GM21528 (cell line): ENCODE measurements at regions not wholly inside any gene's neighbourhood (a gene's known extent, or its start where the extent isn't known, plus 50 kb on each side); places are given as distances from the start of the nearest gene placed in this dataset.
"Not testable (repeated sequence)": the region's sequence is repeated elsewhere in the genome, so short reads cannot be mapped to it uniquely, and the experiment has no call there.

ENCODE experiments used
- ATAC-seq: cut with Tn5 transposase; IDR thresholded peaks from one replicate; pipeline ENCODE4 v1.9.1; 2021; ENCODE audit warnings: mild to moderate bottlenecking, moderate library complexity; ENCODE audit not compliant: unreplicated experiment, low FRiP score

- not testable (repeated sequence) for ATAC-seq
Observed at GRCh38 chr2:111315188-111315917, 194.6 kb downstream of the BCL2L11 start.

GRCh38 chr2:111316221-111316741, 195.6 kb downstream of the BCL2L11 start:
- not testable (repeated sequence) for ATAC-seq

- not testable (repeated sequence) for ATAC-seq
Observed at GRCh38 chr2:111316881-111317549, 196.3 kb downstream of the BCL2L11 start.

GRCh38 chr2:111319552-111319951, 198.8 kb downstream of the BCL2L11 start:
- ATAC-seq, result not testable (repeated sequence)

GRCh38 chr2:111320264-111320663, 199.6 kb downstream of the BCL2L11 start:
- not testable (repeated sequence) for ATAC-seq

- not testable (repeated sequence) for ATAC-seq
Observed at GRCh38 chr2:111320965-111321364, 200.3 kb downstream of the BCL2L11 start.

- ATAC-seq, result not testable (repeated sequence)
Observed at GRCh38 chr2:111323384-111323783, 202.7 kb downstream of the BCL2L11 start.

- not testable (repeated sequence) for ATAC-seq
Observed at GRCh38 chr2:111327726-111328125, 207.0 kb downstream of the BCL2L11 start.

GRCh38 chr2:111329309-111329708, 208.6 kb downstream of the BCL2L11 start:
- ATAC-seq, result not testable (repeated sequence)

GRCh38 chr2:111331099-111331724, 210.5 kb downstream of the BCL2L11 start:
- ATAC-seq, result not testable (repeated sequence)

- ATAC-seq, result not testable (repeated sequence)
Observed at GRCh38 chr2:111335220-111335907, 214.7 kb downstream of the BCL2L11 start.

GRCh38 chr2:111338474-111338873, 217.8 kb downstream of the BCL2L11 start:
- ATAC-seq, result not testable (repeated sequence)

- ATAC-seq, result not testable (repeated sequence)
Observed at GRCh38 chr2:111339476-111339875, 218.8 kb downstream of the BCL2L11 start.

GRCh38 chr2:111344590-111344989, 223.9 kb downstream of the BCL2L11 start:
- ATAC-seq, result not testable (repeated sequence)

GRCh38 chr2:111345439-111345838, 224.7 kb downstream of the BCL2L11 start:
- not testable (repeated sequence) for ATAC-seq

- not testable (repeated sequence) for ATAC-seq
Observed at GRCh38 chr2:111346018-111346930, 225.6 kb downstream of the BCL2L11 start.

- ATAC-seq, result not testable (repeated sequence)
Observed at GRCh38 chr2:111347695-111348094, 227.0 kb downstream of the BCL2L11 start.

GRCh38 chr2:111348316-111348715, 227.6 kb downstream of the BCL2L11 start:
- not testable (repeated sequence) for ATAC-seq
